ENCODE measurements at regions not wholly inside any gene's neighbourhood (a gene's known extent, or its start where the extent isn't known, plus 50 kb on each side); places are given as distances from the start of the nearest gene placed in this dataset.

DNA sequence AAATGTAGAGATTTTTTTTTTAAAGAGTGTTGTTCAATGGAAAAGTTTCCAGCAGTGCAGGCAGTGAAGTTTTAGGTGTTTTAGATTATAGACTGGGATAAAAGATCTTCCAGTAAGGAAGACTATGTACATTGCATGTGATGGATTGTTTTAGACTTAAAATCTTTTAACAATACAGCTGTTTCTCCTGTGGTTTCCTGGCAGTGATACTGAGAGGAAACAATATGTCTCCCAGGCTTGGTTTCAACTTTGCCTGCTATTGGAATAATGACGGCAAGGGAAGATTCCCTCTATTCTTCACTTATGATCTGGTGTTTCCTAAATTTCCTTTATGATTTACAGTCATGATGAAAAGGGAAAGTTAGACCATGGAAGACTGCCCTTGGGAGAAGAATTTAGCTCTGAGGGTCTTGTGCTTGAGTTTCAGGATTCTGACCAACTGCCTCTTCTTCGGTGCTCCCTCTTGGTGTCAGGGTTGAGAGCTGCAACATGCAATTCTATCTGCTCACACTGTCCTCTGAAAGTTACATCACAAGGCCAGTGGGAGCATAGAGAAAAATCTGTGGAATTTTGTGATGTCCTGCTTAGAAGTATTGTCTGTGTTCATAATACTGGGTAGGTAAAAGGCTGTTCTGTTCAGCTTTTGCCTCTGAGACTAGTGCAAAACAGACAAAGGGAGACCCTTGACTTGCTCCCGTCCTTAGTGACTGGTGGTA, 262.8 kb upstream of the MAN1A1 start:
- H3K4me1 Mint-ChIP-seq = peaks cover 47% of the 10 kb centered on the region
- H3K9me3 Mint-ChIP-seq = peaks cover 7% of the 10 kb centered on the region
- no peak for TF ChIP-seq CTCF (IDR thresholded peaks at IDR 0.05)
- no peak overlapping the region for H3K4me3 Mint-ChIP-seq
- H3K27ac Mint-ChIP-seq = no peak overlapping the region
- no peak for DNase-seq
- H3K36me3 Mint-ChIP-seq (ENCODE audit: low read depth) = peaks cover 5% of the 10 kb centered on the region
- H3K27me3 Mint-ChIP-seq (ENCODE audit: low read depth, poor library complexity) = no peaks in the 10 kb centered on the region

DNA sequence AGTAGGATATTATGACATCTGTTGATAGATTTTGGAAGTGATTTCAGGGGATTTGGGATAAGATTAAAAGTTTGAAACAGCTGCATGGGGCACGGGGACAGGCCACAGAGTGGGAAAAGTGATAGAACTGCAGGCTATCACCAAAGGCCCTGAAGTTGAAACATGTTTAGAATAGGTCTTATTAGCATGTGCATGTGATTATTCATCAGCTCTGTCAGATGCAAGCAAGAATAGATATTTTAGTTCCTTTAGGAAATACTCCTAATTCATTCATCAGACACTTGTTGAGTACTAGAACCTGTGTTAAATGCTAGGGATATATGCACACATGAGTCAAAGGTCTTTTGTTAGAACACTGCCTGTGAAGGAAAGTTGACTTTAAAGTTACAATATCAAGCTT, 261.2 kb upstream of the MAN1A1 start:
- no peak for DNase-seq
- Mint-ChIP-seq H3K4me3 (no peak overlapping the region), H3K36me3 (ENCODE audit: low read depth) (no peaks in the 10 kb centered on the region), H3K27me3 (ENCODE audit: low read depth, poor library complexity) (no peaks in the 10 kb centered on the region), H3K27ac (no peak overlapping the region), H3K9me3 (peaks cover 7% of the 10 kb centered on the region), H3K4me1 (peaks cover 47% of the 10 kb centered on the region)
- TF ChIP-seq CTCF (IDR thresholded peaks at IDR 0.05) = no peak

- DNase-seq = no peak
- peaks cover 2% of the 10 kb centered on the region for H3K9me3 Mint-ChIP-seq
- H3K4me1 Mint-ChIP-seq = peaks cover 43% of the 10 kb centered on the region
- H3K27ac Mint-ChIP-seq = no peak overlapping the region
- TF ChIP-seq CTCF (IDR thresholded peaks at IDR 0.05) = no peak
- no peak overlapping the region for H3K4me3 Mint-ChIP-seq
- H3K27me3 Mint-ChIP-seq (ENCODE audit: low read depth, poor library complexity) = no peaks in the 10 kb centered on the region
- H3K36me3 Mint-ChIP-seq (ENCODE audit: low read depth) = no peaks in the 10 kb centered on the region
These were observed 260.7 kb upstream of the MAN1A1 start for GRCh38 chr6:119610265-119610664.

- H3K9me3 Mint-ChIP-seq = no peaks in the 10 kb centered on the region
- peaks cover 39% of the 10 kb centered on the region for H3K4me1 Mint-ChIP-seq
- H3K27ac Mint-ChIP-seq = no peak overlapping the region
- no peak for DNase-seq
- no peaks in the 10 kb centered on the region for H3K27me3 Mint-ChIP-seq (ENCODE audit: low read depth, poor library complexity)
- TF ChIP-seq CTCF (IDR thresholded peaks at IDR 0.05) = no peak
- H3K36me3 Mint-ChIP-seq (ENCODE audit: low read depth) = no peaks in the 10 kb centered on the region
- H3K4me3 Mint-ChIP-seq = no peak overlapping the region
These were observed 260.3 kb upstream of the MAN1A1 start for GRCh38 chr6:119609865-119610264.

DNA sequence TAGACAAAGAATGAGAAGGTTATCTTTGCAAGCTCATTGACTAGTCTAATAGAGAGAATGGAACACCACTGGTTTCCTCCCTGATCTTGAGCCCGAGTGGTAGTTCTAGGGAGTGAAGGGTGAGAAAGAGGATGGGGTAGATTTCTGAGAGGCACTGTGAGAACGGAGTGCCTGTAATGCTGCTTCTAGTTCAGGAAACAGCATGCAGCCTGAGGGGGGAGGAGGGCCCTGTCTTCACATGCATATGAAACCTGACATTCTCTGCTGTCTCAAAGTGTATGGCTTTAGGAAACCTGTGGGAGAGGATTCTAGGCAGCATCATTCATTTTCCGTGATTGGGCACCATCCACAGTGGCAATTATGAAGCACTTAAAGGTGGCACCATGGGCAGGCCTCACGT, 259.4 kb upstream of the MAN1A1 start:
- Mint-ChIP-seq H3K36me3 (ENCODE audit: low read depth) (no peaks in the 10 kb centered on the region), H3K27ac (no peak overlapping the region), H3K4me1 (peaks cover 30% of the 10 kb centered on the region), H3K4me3 (no peak overlapping the region), H3K27me3 (ENCODE audit: low read depth, poor library complexity) (no peaks in the 10 kb centered on the region), H3K9me3 (no peaks in the 10 kb centered on the region)
- no peak for TF ChIP-seq CTCF (IDR thresholded peaks at IDR 0.05)
- no peak for DNase-seq

DNA sequence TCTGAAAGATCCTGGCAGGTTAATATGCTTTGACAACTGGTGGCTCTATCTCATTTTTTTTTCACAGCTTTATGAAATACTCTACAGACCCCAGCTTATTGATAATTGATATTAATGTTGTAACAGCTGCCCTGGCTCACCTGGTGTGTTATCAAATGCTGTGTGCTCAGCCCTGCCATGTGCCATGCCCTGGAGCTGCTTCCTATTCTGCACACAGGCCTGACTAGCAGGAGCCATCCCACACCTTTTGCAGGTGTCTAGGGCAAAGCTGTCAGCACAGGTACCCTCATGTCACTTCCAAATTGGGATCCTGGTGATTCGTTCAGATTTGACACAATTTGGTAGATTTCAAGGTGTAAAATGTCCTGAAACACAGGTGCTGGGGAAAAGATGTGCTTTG, 254.6 kb upstream of the MAN1A1 start:
- no peak for TF ChIP-seq CTCF (IDR thresholded peaks at IDR 0.05)
- H3K27ac Mint-ChIP-seq = no peak overlapping the region

More for the DNA sequence above, 254.6 kb upstream of the MAN1A1 start:
- Mint-ChIP-seq H3K4me3 (no peak overlapping the region), H3K36me3 (ENCODE audit: low read depth) (no peaks in the 10 kb centered on the region), H3K9me3 (no peaks in the 10 kb centered on the region), H3K4me1 (no peaks in the 10 kb centered on the region), H3K27me3 (ENCODE audit: low read depth, poor library complexity) (no peaks in the 10 kb centered on the region)
- no peak for DNase-seq
